ENCODE measurements at regions not wholly inside any gene's neighbourhood (a gene's known extent, or its start where the extent isn't known, plus 50 kb on each side); places are given as distances from the start of the nearest gene placed in this dataset.

- TF ChIP-seq PRDM15 (CRISPR knock-in tag; IDR thresholded peaks at IDR 0.05): no peak
- TF ChIP-seq MLX (CRISPR knock-in tag; IDR thresholded peaks at IDR 0.05): no peak
- TF ChIP-seq MYBL2 (CRISPR knock-in tag; IDR thresholded peaks at IDR 0.05): no peak
- no peak for TF ChIP-seq ZNF671 (CRISPR knock-in tag; IDR thresholded peaks at IDR 0.05)
- TF ChIP-seq FOXJ3 (CRISPR knock-in tag; IDR thresholded peaks at IDR 0.05; ENCODE audit: borderline replicate concordance): no peak
- TF ChIP-seq ATF1 (CRISPR knock-in tag; IDR thresholded peaks at IDR 0.05): no peak
- TF ChIP-seq JUN (CRISPR knock-in tag; IDR thresholded peaks at IDR 0.05): no peak
- no peak for TF ChIP-seq E2F1 (CRISPR knock-in tag; IDR thresholded peaks at IDR 0.05)
- no peak for TF ChIP-seq ZNF281 (CRISPR knock-in tag; IDR thresholded peaks at IDR 0.05)
- TF ChIP-seq ERG (CRISPR knock-in tag; IDR thresholded peaks at IDR 0.05): no peak
- no peak for TF ChIP-seq NR2C2 (CRISPR knock-in tag; IDR thresholded peaks at IDR 0.05)
- TF ChIP-seq USF2 (CRISPR knock-in tag; IDR thresholded peaks at IDR 0.05): no peak
- no peak for TF ChIP-seq NFE2L1 (CRISPR knock-in tag; IDR thresholded peaks at IDR 0.05)
Measured at GRCh38 chr16:50467559-50467942, 80.6 kb upstream of the NKD1 start (continued).

- ATAC-seq (no peak), DNase-seq (ENCODE audit: low spot score) (no peak)
- Mint-ChIP-seq H3K4me3 (no peak overlapping the region), H3K27me3 (ENCODE audit: low read depth) (peaks cover 67% of the 10 kb centered on the region), H3K4me1 (peaks cover 56% of the 10 kb centered on the region), H3K27ac (no peak overlapping the region), H3K36me3 (no peaks in the 10 kb centered on the region), H3K9me3 (no peaks in the 10 kb centered on the region)
- ChIA-PET POLR2A (no interaction called here), CTCF (interaction anchor here (1.2 to 2.2 kb wide), 5 partner anchors 17 to 203 kb away, joined by 4 to 6 read pairs (median 5); no protein-coding TSS in a partner anchor)
- TF ChIP-seq ZBTB21 (CRISPR knock-in tag; IDR thresholded peaks at IDR 0.05; ENCODE audit: borderline replicate concordance) (no peak), NFYB (CRISPR knock-in tag; conservative IDR thresholded peaks at IDR 0.05; ENCODE audit: low read depth) (no peak), PRDM15 (CRISPR knock-in tag; IDR thresholded peaks at IDR 0.05) (no peak), FOXJ3 (CRISPR knock-in tag; IDR thresholded peaks at IDR 0.05; ENCODE audit: borderline replicate concordance) (no peak), ZNF532 (CRISPR knock-in tag; IDR thresholded peaks at IDR 0.05; ENCODE audit: borderline replicate concordance) (no peak)
Measured at GRCh38 chr16:50466170-50466569, 82.0 kb upstream of the NKD1 start.

Data from WTC11 (cell line).